H1 (cell line): ENCODE measurements at regions not wholly inside any gene's neighbourhood (a gene's known extent, or its start where the extent isn't known, plus 50 kb on each side); places are given as distances from the start of the nearest gene placed in this dataset.

ENCODE experiments used
- ASH2L ChIP-seq: fragments of 200-600, 300-600 bp; sonication (generic); IDR thresholded peaks from one replicate; pipeline ENCODE4 v1.7.1; 2017; ENCODE audit warnings: low read length
- EZH2 ChIP-seq: fragments of 200-600 bp; sonication (generic); IDR thresholded peaks from 2 replicates; pipeline ENCODE4 v1.7.1; 2012; ENCODE audit warnings: low read depth, mild to moderate bottlenecking, moderate library complexity, low read length, inconsistent platforms; ENCODE audit not compliant: severe bottlenecking
- KDM4A ChIP-seq: IDR thresholded peaks from one replicate; pipeline ENCODE4 v1.7.1; 2012; ENCODE audit warnings: low read depth, mild to moderate bottlenecking, moderate library complexity, low read length, inconsistent platforms; ENCODE audit not compliant: severe bottlenecking
- KDM5A ChIP-seq: fragments of 200-600 bp; IDR thresholded peaks from 2 replicates; pipeline ENCODE4 v1.7.1; 2012; ENCODE audit warnings: mild to moderate bottlenecking, low read length, inconsistent platforms, mixed read lengths
- RFX5 ChIP-seq: IDR thresholded peaks from 2 replicates; pipeline ENCODE4 v1.6.1; 2011; ENCODE audit warnings: low read depth, low read length, improper control_type of control experiment, borderline replicate concordance

- TF ChIP-seq KDM4A, result no peak
- TF ChIP-seq KDM5A, result no peak
- no peak for TF ChIP-seq RFX5
- TF ChIP-seq EZH2, result no peak
- TF ChIP-seq ASH2L, result no peak
Observed at GRCh38 chr5:4372481-4372880, 767.6 kb upstream of the ADAMTS16 start (continued).
